SK-N-SH treated with all-trans-retinoic acid at 6 μM for 48 hours (cell line): ENCODE measurements at regions not wholly inside any gene's neighbourhood (a gene's known extent, or its start where the extent isn't known, plus 50 kb on each side); places are given as distances from the start of the nearest gene placed in this dataset.

Experiments used
- BACH2 ChIP-seq: fragments of 250-450 bp; sonication (Bioruptor Pico); IDR thresholded peaks from 2 replicates; pipeline ENCODE4 v1.9.0; 2021; ENCODE audit warnings: mild to moderate bottlenecking, borderline replicate concordance
- GLIS3 ChIP-seq: fragments of 250-450 bp; sonication (Bioruptor Pico); IDR thresholded peaks from 2 replicates; pipeline ENCODE4 v1.5.0; 2020; ENCODE audit warnings: mild to moderate bottlenecking, moderate library complexity
- RARB ChIP-seq: fragments of 250-450 bp; sonication (Bioruptor Pico); IDR thresholded peaks from 2 replicates; pipeline ENCODE4 v1.8.0; 2021; ENCODE audit warnings: mild to moderate bottlenecking, moderate library complexity
- SNAI2 ChIP-seq: fragments of 250-450 bp; sonication (Bioruptor Pico); IDR thresholded peaks from 2 replicates; pipeline ENCODE4 v1.5.0; 2020; ENCODE audit warnings: mild to moderate bottlenecking, moderate library complexity
- TCF4 ChIP-seq: fragments of 250-450 bp; sonication (Bioruptor Pico); IDR thresholded peaks from 2 replicates; pipeline ENCODE4 v1.8.0; 2021; ENCODE audit warnings: mild to moderate bottlenecking, moderate library complexity, borderline replicate concordance
- ZNF8 ChIP-seq: fragments of 450-650 bp; formaldehyde crosslinking; IDR thresholded peaks from 2 replicates; pipeline ENCODE4 v1.5.0; 2020; ENCODE audit warnings: mild to moderate bottlenecking, moderate library complexity
- TF ChIP-seq, protein P1 (sequence below): fragments of 250-450 bp; sonication (Bioruptor Pico); IDR thresholded peaks from 2 replicates; pipeline ENCODE4 v1.5.1; 2021; ENCODE audit warnings: mild to moderate bottlenecking, moderate library complexity
- TF ChIP-seq, protein P2 (sequence below): fragments of 250-450 bp; sonication (Bioruptor Pico); IDR thresholded peaks from 2 replicates; pipeline ENCODE4 v1.5.1; 2020; ENCODE audit warnings: low read depth, mild to moderate bottlenecking, moderate library complexity

DNA sequence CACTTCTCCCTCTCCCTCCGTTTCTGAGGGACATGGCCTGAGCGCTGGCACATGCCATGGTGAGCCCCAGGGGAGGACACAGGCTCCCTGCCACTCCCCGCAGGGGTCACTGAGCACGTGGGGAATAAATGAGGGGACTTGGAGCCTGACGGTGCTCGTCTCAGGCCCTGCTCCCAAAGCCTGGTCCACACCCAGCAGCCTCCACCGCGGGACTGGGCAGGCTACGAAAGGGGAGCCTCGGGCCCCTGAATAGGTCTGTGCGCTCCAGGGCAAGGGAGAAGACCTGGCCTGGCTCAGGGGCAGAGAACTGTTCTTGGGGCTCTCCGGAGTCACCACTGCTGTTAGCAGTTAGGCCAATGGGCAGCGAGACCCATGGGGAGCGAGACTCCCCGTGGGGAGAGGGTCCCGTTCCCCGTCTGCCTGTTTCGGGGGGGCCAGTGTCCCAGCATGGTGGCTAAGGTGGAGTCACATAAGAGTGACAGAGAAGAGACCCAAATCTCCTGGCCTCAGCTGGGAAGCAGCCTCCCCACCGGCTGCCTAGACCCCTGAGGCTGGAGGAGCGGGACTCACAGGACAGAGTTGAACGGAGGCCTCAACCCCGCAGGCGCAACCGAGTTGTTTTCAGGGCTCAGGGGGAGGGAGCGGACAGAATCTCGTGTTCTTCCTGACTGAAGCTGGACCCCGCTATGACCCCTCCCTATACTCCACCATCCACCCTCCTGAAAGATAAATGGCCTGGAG is 329.8 kb upstream of the SFSWAP start:
- no peak for TF ChIP-seq RARB (CRISPR knock-in tag)
- no peak for TF ChIP-seq BACH2 (CRISPR knock-in tag)
- TF ChIP-seq ZNF8 (CRISPR knock-in tag): no peak
- no peak for TF ChIP-seq TCF4 (CRISPR knock-in tag)
- no peak for TF ChIP-seq SNAI2 (CRISPR knock-in tag)
- no peak for TF ChIP-seq GLIS3 (CRISPR knock-in tag)
- TF ChIP-seq, protein P1, sequence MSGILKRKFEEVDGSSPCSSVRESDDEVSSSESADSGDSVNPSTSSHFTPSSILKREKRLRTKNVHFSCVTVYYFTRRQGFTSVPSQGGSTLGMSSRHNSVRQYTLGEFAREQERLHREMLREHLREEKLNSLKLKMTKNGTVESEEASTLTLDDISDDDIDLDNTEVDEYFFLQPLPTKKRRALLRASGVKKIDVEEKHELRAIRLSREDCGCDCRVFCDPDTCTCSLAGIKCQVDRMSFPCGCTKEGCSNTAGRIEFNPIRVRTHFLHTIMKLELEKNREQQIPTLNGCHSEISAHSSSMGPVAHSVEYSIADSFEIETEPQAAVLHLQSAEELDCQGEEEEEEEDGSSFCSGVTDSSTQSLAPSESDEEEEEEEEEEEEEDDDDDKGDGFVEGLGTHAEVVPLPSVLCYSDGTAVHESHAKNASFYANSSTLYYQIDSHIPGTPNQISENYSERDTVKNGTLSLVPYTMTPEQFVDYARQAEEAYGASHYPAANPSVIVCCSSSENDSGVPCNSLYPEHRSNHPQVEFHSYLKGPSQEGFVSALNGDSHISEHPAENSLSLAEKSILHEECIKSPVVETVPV: no peak
- TF ChIP-seq, protein P2, sequence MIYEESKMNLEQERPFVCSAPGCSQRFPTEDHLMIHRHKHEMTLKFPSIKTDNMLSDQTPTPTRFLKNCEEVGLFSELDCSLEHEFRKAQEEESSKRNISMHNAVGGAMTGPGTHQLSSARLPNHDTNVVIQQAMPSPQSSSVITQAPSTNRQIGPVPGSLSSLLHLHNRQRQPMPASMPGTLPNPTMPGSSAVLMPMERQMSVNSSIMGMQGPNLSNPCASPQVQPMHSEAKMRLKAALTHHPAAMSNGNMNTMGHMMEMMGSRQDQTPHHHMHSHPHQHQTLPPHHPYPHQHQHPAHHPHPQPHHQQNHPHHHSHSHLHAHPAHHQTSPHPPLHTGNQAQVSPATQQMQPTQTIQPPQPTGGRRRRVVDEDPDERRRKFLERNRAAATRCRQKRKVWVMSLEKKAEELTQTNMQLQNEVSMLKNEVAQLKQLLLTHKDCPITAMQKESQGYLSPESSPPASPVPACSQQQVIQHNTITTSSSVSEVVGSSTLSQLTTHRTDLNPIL (CRISPR knock-in tag): no peak
